Epithelial cell of esophagus (primary cell): ENCODE measurements at regions not wholly inside any gene's neighbourhood (a gene's known extent, or its start where the extent isn't known, plus 50 kb on each side); places are given as distances from the start of the nearest gene placed in this dataset.

Experiments
- DNase-seq: peaks from one replicate; pipeline ENCODE4 v3.0.0; 2010; ENCODE audit warnings: low read depth
- H3K4me3 ChIP-seq: 2 replicates; pipeline ENCODE4 v1.5.1; 2011; ENCODE audit warnings: mild to moderate bottlenecking, low read length, control low read depth
- CTCF ChIP-seq: IDR thresholded peaks from 2 replicates; pipeline ENCODE4 v1.5.1; 2011; ENCODE audit warnings: low read depth, mild to moderate bottlenecking, low read length, control low read depth, inconsistent platforms; ENCODE audit not compliant: insufficient read depth; ENCODE audit errors: missing control alignments

- H3K4me3 ChIP-seq, result no peak overlapping the region
- no peak for TF ChIP-seq CTCF
- no peak for DNase-seq
Observed at GRCh38 chr16:56012482-56012811, 137.3 kb upstream of the CES5A start.

- no peak for TF ChIP-seq CTCF
- H3K4me3 ChIP-seq, result no peak overlapping the region
- DNase-seq, result no peak
Observed at GRCh38 chr16:56011808-56012481, 136.8 kb upstream of the CES5A start.

- no peak overlapping the region for H3K4me3 ChIP-seq
- no peak for TF ChIP-seq CTCF
- DNase-seq, result no peak
Observed at GRCh38 chr16:56005958-56006357, 130.8 kb upstream of the CES5A start.

- TF ChIP-seq CTCF, result no peak
Observed at GRCh38 chr16:55999683-56000082, 124.5 kb upstream of the CES5A start.

GRCh38 chr16:55993088-55993487 is 117.9 kb upstream of the CES5A start:
- no peak for TF ChIP-seq CTCF
- DNase-seq, result no peak
- no peak overlapping the region for H3K4me3 ChIP-seq

More at GRCh38 chr16:55999683-56000082, 124.5 kb upstream of the CES5A start:
- no peak for DNase-seq
- H3K4me3 ChIP-seq, result no peak overlapping the region

- DNase-seq, result no peak
- no peak overlapping the region for H3K4me3 ChIP-seq
- TF ChIP-seq CTCF, result no peak
Observed at GRCh38 chr16:55992551-55992950, 117.4 kb upstream of the CES5A start.

- DNase-seq, result no peak
- no peak overlapping the region for H3K4me3 ChIP-seq
- no peak for TF ChIP-seq CTCF
Observed at GRCh38 chr16:55991843-55992242, 116.7 kb upstream of the CES5A start.
